ENCODE measurements at regions not wholly inside any gene's neighbourhood (a gene's known extent, or its start where the extent isn't known, plus 50 kb on each side); places are given as distances from the start of the nearest gene placed in this dataset.
"Not testable (repeated sequence)": the region's sequence is repeated elsewhere in the genome, so short reads cannot be mapped to it uniquely, and the experiment has no call there.

GRCh38 chr7:53491051-53491450 lies 455.6 kb downstream of the POM121L12 start:
- H3K9me3 ChIP-seq (ENCODE audit: insufficient read depth, low read length) = no peaks in the 10 kb centered on the region
- H3K4me2 ChIP-seq (ENCODE audit: low read length) = no peak overlapping the region
- H3K27ac ChIP-seq (ENCODE audit: low read length) = no peak overlapping the region
- no peak overlapping the region for H3K4me3 ChIP-seq (ENCODE audit: low read length)
- H3K27me3 ChIP-seq (ENCODE audit: low read depth, low read length) = no peaks in the 10 kb centered on the region
- TF ChIP-seq EZH2phosphoT487 (IDR thresholded peaks at IDR 0.05; ENCODE audit: low read depth) (no peak), CTCF (IDR thresholded peaks at IDR 0.05; ENCODE audit: low read depth, low read length) (no peak)
- no peaks in the 10 kb centered on the region for H4K20me1 ChIP-seq (ENCODE audit: insufficient read depth, low read length)
- H3K79me2 ChIP-seq (ENCODE audit: low read length) = no peaks in the 10 kb centered on the region
- no peak overlapping the region for H2AFZ ChIP-seq (ENCODE audit: low read depth, low read length)
- H3K4me1 ChIP-seq (ENCODE audit: low read length) = no peaks in the 10 kb centered on the region
- H3K36me3 ChIP-seq (replicated peaks; ENCODE audit: low read depth, low read length) = no peaks in the 10 kb centered on the region
- no peak overlapping the region for H3K9ac ChIP-seq (ENCODE audit: low read length)

- H3K27me3 ChIP-seq (ENCODE audit: low read depth, low read length); H3K4me3 ChIP-seq (ENCODE audit: low read length); H3K4me2 ChIP-seq (ENCODE audit: low read length); H3K79me2 ChIP-seq (ENCODE audit: low read length); H3K36me3 ChIP-seq (replicated peaks; ENCODE audit: low read depth, low read length); H3K27ac ChIP-seq (ENCODE audit: low read length); H3K4me1 ChIP-seq (ENCODE audit: low read length); H2AFZ ChIP-seq (ENCODE audit: low read depth, low read length); H4K20me1 ChIP-seq (ENCODE audit: insufficient read depth, low read length); H3K9ac ChIP-seq (ENCODE audit: low read length); H3K9me3 ChIP-seq (ENCODE audit: insufficient read depth, low read length): not testable (repeated sequence)
These were observed 459.7 kb downstream of the POM121L12 start for GRCh38 chr7:53495181-53495580.

GRCh38 chr7:53500076-53500475 lies 464.6 kb downstream of the POM121L12 start:
- H3K9ac ChIP-seq (ENCODE audit: low read length) = no peak overlapping the region
- H3K4me1 ChIP-seq (ENCODE audit: low read length) = no peaks in the 10 kb centered on the region
- H4K20me1 ChIP-seq (ENCODE audit: insufficient read depth, low read length) = no peaks in the 10 kb centered on the region
- no peak for TF ChIP-seq EZH2phosphoT487 (IDR thresholded peaks at IDR 0.05; ENCODE audit: low read depth)
- no peak for TF ChIP-seq CTCF (IDR thresholded peaks at IDR 0.05; ENCODE audit: low read depth, low read length)
- H3K4me2 ChIP-seq (ENCODE audit: low read length) = no peak overlapping the region
- H3K36me3 ChIP-seq (replicated peaks; ENCODE audit: low read depth, low read length) = no peaks in the 10 kb centered on the region
- H3K4me3 ChIP-seq (ENCODE audit: low read length) = no peak overlapping the region
- no peaks in the 10 kb centered on the region for H3K27me3 ChIP-seq (ENCODE audit: low read depth, low read length)
- no peaks in the 10 kb centered on the region for H3K79me2 ChIP-seq (ENCODE audit: low read length)
- H3K27ac ChIP-seq (ENCODE audit: low read length) = no peak overlapping the region
- H3K9me3 ChIP-seq (ENCODE audit: insufficient read depth, low read length) = no peaks in the 10 kb centered on the region
- no peak overlapping the region for H2AFZ ChIP-seq (ENCODE audit: low read depth, low read length)

- no peaks in the 10 kb centered on the region for H3K79me2 ChIP-seq (ENCODE audit: low read length)
- H3K27me3 ChIP-seq (ENCODE audit: low read depth, low read length) = no peaks in the 10 kb centered on the region
- H4K20me1 ChIP-seq (ENCODE audit: insufficient read depth, low read length) = no peaks in the 10 kb centered on the region
- no peak overlapping the region for H3K9ac ChIP-seq (ENCODE audit: low read length)
- no peak overlapping the region for H2AFZ ChIP-seq (ENCODE audit: low read depth, low read length)
- no peak overlapping the region for H3K4me3 ChIP-seq (ENCODE audit: low read length)
- TF ChIP-seq EZH2phosphoT487 (IDR thresholded peaks at IDR 0.05; ENCODE audit: low read depth) (no peak), CTCF (IDR thresholded peaks at IDR 0.05; ENCODE audit: low read depth, low read length) (no peak)
- H3K36me3 ChIP-seq (replicated peaks; ENCODE audit: low read depth, low read length) = no peaks in the 10 kb centered on the region
- no peaks in the 10 kb centered on the region for H3K9me3 ChIP-seq (ENCODE audit: insufficient read depth, low read length)
- no peak overlapping the region for H3K4me2 ChIP-seq (ENCODE audit: low read length)
- H3K27ac ChIP-seq (ENCODE audit: low read length) = no peak overlapping the region
- H3K4me1 ChIP-seq (ENCODE audit: low read length) = no peaks in the 10 kb centered on the region
These were observed 469.5 kb downstream of the POM121L12 start for GRCh38 chr7:53504914-53505313.

- H3K27ac ChIP-seq (ENCODE audit: low read length) = no peak overlapping the region
- H3K27me3 ChIP-seq (ENCODE audit: low read depth, low read length) = no peaks in the 10 kb centered on the region
- no peak for TF ChIP-seq EZH2phosphoT487 (IDR thresholded peaks at IDR 0.05; ENCODE audit: low read depth)
- no peak for TF ChIP-seq CTCF (IDR thresholded peaks at IDR 0.05; ENCODE audit: low read depth, low read length)
- H4K20me1 ChIP-seq (ENCODE audit: insufficient read depth, low read length) = no peaks in the 10 kb centered on the region
- H3K4me1 ChIP-seq (ENCODE audit: low read length) = no peaks in the 10 kb centered on the region
- no peak overlapping the region for H2AFZ ChIP-seq (ENCODE audit: low read depth, low read length)
- no peak overlapping the region for H3K9ac ChIP-seq (ENCODE audit: low read length)
- H3K79me2 ChIP-seq (ENCODE audit: low read length) = no peaks in the 10 kb centered on the region
- no peak overlapping the region for H3K4me2 ChIP-seq (ENCODE audit: low read length)
- H3K4me3 ChIP-seq (ENCODE audit: low read length) = no peak overlapping the region
- H3K9me3 ChIP-seq (ENCODE audit: insufficient read depth, low read length) = no peaks in the 10 kb centered on the region
- H3K36me3 ChIP-seq (replicated peaks; ENCODE audit: low read depth, low read length) = no peaks in the 10 kb centered on the region
These were observed 482.9 kb downstream of the POM121L12 start for GRCh38 chr7:53518319-53518718.
